ENCODE measurements at regions not wholly inside any gene's neighbourhood (a gene's known extent, or its start where the extent isn't known, plus 50 kb on each side); places are given as distances from the start of the nearest gene placed in this dataset.

GRCh38 chr4:11548597-11549082 is 119.9 kb upstream of the HS3ST1 start:
- no peak for DNase-seq

- no peak for DNase-seq
Observed at GRCh38 chr4:11546391-11547175, 117.9 kb upstream of the HS3ST1 start.

- no peak for DNase-seq
Observed at GRCh38 chr4:11545651-11546050, 117.0 kb upstream of the HS3ST1 start.

- DNase-seq = no peak
Observed at GRCh38 chr4:11544211-11544610, 115.5 kb upstream of the HS3ST1 start.

DNA sequence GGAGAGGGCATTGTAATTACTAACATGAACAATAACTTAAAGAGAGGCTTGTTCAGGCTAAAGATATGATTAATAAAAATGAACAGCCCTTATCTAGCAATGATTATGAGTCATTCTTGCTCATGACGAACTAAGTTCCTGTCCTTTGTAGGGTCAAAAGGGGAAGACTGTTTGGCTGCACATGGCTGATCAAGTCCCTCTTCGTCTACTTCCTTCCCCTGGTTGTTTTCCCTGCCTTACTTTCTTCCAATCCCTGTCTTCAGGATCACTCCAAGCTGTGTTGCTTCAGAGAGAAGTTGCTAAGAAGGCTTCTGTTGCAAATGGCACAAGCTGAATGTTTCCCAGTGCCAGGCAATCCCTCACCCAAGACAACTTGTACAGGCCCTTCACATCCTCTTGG is 115.0 kb upstream of the HS3ST1 start:
- peak; percentile 30 for DNase-seq

- no peak for DNase-seq
Observed at GRCh38 chr4:11542952-11543351, 114.3 kb upstream of the HS3ST1 start.

DNA sequence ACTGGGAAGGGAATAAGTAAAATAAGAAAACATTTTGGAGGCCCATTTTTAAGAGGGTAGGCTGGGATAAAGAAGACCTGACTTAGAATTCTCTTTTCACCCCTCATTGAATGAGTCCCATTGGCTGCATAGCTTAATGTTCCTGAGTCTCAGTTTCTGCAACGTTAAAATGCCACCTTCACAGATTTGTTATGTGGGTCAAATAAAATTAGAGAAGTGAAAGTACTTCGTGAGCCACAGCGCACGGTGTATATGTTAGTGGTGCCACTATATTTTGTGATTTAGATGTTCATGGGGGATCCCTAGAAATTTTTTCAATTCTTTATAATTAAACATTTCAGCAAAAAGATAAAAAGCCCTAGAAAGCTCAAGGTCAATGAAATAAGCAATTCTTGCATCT is 109.2 kb upstream of the HS3ST1 start:
- DNase-seq = no peak

DNA sequence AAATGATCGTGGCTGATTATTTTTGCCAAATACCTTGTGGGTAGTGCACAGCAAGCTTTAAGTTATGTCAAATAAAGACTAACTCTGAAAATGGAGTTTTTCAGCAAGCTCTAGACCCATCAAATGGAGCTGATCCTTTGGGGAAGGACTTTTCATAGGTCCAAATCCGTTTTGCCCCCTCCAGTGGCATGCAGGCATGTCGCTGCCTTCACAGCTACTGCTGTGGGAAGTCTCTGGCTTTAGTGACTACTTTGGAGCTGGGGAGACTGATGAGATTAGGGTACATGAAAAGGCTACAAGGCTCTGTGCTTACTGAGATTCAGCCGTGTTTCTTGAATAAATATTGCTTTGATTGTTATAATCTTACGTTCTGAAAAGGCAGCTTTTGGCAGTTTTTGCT is 106.6 kb upstream of the HS3ST1 start:
- no peak for DNase-seq

DNA sequence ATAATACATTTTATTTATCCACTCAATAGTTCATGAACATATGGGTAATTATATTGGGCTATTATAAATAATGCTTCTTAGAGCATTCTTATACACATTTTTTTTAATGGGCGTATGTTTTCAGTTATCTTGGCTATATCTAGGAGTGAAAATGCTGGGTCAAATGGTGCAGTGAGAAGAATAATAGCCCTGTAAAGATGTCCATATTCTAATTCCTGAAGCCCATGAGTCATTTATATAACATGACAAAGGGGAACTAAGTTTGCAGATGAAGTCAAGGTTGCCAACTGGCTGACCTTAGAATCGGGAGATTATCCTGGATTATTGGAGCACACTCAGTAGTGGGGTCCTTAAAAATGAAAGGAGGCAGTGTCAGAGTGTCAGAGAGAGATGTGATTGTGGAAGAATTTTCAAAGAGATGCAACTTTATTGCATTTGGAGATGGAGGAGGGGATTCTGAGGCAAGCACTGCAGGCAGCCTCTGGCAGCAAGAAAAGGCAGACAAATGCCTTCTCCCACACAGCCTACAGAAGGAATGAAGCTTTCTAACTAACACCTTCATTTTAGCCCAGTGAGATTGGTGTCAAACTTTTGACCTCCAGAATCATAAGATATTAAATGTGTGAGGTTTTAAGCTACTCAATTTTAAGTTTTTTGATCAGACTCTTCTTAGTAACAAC is 106.1 kb upstream of the HS3ST1 start:
- DNase-seq = no peak

DNA sequence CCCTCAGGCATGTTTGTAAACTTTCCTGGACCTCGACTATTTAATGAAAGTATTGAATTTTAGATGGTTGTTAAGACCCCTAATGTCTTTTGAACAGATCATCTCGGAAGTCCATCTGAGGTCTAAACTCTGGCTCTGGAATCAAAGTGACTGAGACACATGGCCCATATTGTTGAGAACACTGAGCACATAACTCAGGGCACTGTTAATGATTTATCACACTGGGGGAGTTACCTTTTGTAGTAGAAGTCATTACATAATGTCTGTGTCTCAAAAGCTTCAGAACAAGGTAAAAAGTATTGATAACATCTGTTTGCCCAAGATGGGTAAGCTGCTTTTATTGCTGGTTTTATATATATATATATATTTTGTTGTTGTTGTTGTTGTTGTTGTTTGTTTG is 103.4 kb upstream of the HS3ST1 start:
- DNase-seq = no peak

DNA sequence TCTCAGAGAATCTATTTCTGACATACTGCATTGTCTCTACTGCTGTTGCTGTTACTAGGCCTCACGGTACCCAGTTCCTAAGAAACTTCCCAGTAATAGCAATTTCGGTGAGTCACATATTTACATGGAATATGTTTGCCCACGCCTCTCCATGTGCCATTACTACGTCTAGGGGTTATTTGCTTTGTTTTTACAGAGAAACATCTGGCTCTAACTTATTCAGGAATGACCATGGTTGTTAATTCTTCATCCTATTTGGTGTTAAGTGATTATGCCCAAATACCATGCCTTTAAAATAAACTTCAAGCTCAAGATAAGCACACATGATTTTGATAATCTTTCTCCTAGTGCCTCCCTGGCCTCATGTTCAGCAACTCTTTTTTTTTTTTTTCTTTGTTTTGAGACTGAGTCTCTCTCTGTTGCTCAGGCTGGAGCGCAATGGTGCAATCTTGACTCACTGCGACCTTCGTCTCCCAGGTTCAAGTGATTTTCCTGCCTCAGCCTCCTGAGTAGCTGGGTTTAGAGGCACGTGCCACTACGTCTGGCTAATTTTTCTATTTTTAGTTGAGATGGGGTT is 101.0 kb upstream of the HS3ST1 start:
- DNase-seq = peak; percentile 70

- peak; percentile 6 for DNase-seq
Observed at GRCh38 chr4:11525085-11525484, 96.4 kb upstream of the HS3ST1 start.

GRCh38 chr4:11518754-11519153 is 90.1 kb upstream of the HS3ST1 start:
- no peak for DNase-seq

- no peak for DNase-seq
Observed at GRCh38 chr4:11514779-11515419, 86.2 kb upstream of the HS3ST1 start.

GRCh38 chr4:11514003-11514402 is 85.3 kb upstream of the HS3ST1 start:
- DNase-seq = no peak

DNA sequence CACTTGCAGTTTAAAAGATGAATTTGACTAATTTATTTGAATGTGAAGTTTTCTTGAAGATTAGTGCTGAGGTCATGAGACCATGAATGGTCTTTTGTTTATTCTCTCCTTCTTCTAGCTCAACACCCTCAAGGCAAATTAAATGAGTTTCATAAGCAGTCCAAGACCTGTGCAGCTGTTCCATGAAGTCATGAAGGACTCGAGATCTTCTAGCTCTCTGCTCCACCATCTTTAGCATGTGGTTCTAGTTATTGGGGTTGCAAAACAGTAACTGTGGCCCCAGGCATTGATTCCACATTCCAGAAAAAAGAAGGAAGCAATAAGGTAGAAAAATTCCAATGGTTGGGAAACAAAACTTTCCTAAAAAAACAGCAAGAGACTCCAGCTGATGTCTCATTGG is 84.2 kb upstream of the HS3ST1 start:
- no peak for DNase-seq

DNA sequence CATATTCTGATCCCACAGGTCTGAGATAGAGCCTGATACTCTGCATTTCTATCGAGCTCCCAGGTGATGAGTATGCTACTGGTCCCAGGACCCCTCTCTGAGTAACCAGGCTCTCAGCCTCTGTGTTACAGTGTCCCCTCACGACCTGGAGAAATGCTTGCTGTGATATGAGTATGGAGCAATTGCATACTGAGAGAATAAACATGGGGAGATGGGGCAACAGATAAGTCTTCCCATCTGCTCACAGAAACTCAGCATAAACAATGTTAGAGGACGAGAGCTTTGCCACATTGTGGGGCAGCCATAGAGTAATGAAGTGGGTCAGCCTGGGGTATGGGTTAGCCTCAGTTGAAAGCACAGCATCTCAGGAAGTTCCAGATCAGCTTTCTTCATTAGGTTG is 82.6 kb upstream of the HS3ST1 start:
- DNase-seq = no peak

- DNase-seq = no peak
Observed at GRCh38 chr4:11507920-11508319, 79.2 kb upstream of the HS3ST1 start.

DNA sequence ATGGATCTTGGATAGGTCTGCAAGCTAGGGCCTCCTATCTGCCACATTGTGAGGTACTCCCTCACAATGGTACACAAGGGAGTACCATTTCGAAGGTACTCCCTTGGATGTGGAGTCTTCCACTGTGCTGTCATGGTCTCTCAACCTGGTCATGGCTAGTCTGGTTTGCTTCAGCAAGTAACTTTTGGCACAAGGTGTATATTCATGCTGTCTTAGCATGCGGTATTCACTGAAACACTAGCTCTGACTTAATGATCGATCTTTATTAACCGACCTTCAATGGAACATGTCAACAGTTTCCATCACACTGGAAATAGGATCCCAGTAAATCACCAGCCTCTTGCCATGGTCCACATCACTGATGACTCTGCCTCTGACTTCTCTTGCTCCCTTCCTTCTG is 77.5 kb upstream of the HS3ST1 start:
- no peak for DNase-seq

- DNase-seq = no peak
Observed at GRCh38 chr4:11505221-11505971, 76.7 kb upstream of the HS3ST1 start.

- no peak for DNase-seq
Observed at GRCh38 chr4:11503166-11503565, 74.5 kb upstream of the HS3ST1 start.

DNA sequence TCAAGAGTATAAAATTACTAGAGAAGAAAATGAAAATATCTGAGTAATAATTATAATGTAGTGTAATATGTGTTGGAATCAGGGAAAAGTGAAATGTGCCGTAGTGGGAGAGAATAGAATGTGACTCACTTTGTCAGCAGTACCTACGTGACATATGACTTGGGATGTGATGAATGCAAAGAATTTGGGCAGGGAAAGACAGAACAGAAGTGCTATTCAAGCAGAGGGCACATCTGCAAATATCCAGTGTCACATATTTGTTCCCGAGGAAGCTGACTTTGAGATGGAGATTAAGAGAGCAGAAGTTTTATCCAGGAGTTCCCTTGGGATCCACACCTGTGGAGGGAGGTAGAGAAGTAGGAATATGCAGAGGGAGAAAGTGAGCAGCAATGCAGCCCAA is 69.3 kb upstream of the HS3ST1 start:
- no peak for DNase-seq
